ENCODE measurements at regions not wholly inside any gene's neighbourhood (a gene's known extent, or its start where the extent isn't known, plus 50 kb on each side); places are given as distances from the start of the nearest gene placed in this dataset.

GRCh38 chr5:18052569-18052968 lies 418.3 kb downstream of the TAF11L14 start:
- TF ChIP-seq CTCF (tag by site-specific recombination; IDR thresholded peaks at IDR 0.05) = no peak
- TF ChIP-seq MEIS1 (CRISPR knock-in tag; IDR thresholded peaks at IDR 0.05; ENCODE audit: borderline replicate concordance) = no peak
- no peak for TF ChIP-seq ZNF133 (tag by site-specific recombination; IDR thresholded peaks at IDR 0.05)
- TF ChIP-seq ZNF37A (tag by site-specific recombination; IDR thresholded peaks at IDR 0.05) = no peak
- no peak for TF ChIP-seq ZNF341 (tag by site-specific recombination; IDR thresholded peaks at IDR 0.05; ENCODE audit: low read depth)
- TF ChIP-seq BCL11A (tag by site-specific recombination; IDR thresholded peaks at IDR 0.05; ENCODE audit: low read depth) = no peak
- no peak for TF ChIP-seq SP7 (tag by site-specific recombination; IDR thresholded peaks at IDR 0.05)

Measured in HEK293 (cell line).